ENCODE measurements at regions not wholly inside any gene's neighbourhood (a gene's known extent, or its start where the extent isn't known, plus 50 kb on each side); places are given as distances from the start of the nearest gene placed in this dataset.

DNA sequence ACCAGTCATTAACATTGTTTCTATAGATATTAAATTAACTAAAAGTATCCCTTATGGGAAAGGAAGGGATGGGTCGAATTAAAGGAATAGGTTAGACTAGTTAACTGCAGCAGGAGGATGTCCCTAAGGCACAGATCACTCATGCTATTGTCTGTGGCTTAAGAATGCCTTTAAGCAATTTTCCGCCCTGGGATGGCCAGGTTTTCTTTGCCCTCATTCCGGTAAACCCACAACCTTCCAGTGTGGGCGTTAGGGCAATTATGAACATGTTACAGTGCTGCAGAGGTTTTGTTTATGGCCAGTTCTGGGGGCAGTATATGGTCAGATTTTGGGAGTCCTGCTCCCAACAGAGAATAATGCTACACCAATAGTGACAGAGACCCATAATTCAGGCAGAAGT is 139.3 kb upstream of the CDK13 start:
- no peak overlapping the region for H2AFZ ChIP-seq (ENCODE audit: insufficient read depth, low read depth, low read length, poor library complexity, severe bottlenecking)
- H3K79me2 ChIP-seq (ENCODE audit: insufficient read depth, low read length): no peaks in the 10 kb centered on the region
- no peaks in the 10 kb centered on the region for H4K20me1 ChIP-seq (ENCODE audit: insufficient read depth, low read length)
- H3K36me3 Mint-ChIP-seq: no peaks in the 10 kb centered on the region
- H3K27me3 Mint-ChIP-seq (ENCODE audit: low read depth in 3 of 3): peaks cover 2 to 5% (median 4%) of the 10 kb centered on the region in 3 donors
- H3K9me3 Mint-ChIP-seq: no peaks in the 10 kb centered on the region
- no peaks in the 10 kb centered on the region for H3K36me3 ChIP-seq (replicated peaks in 1 of 2; ENCODE audit: control insufficient read depth in 1 of 2, insufficient read depth in 2 of 2, low read length in 2 of 2)
- H3K27ac ChIP-seq (ENCODE audit: low read depth in 1 of 2, low read length in 2 of 2): no peak overlapping the region
- H3K9me3 ChIP-seq (replicated peaks in 1 of 2; ENCODE audit: control insufficient read depth in 1 of 2, insufficient read depth in 1 of 2, low read length in 2 of 2): no peaks in the 10 kb centered on the region
- no peak for DNase-seq
- TF ChIP-seq, protein P1, sequence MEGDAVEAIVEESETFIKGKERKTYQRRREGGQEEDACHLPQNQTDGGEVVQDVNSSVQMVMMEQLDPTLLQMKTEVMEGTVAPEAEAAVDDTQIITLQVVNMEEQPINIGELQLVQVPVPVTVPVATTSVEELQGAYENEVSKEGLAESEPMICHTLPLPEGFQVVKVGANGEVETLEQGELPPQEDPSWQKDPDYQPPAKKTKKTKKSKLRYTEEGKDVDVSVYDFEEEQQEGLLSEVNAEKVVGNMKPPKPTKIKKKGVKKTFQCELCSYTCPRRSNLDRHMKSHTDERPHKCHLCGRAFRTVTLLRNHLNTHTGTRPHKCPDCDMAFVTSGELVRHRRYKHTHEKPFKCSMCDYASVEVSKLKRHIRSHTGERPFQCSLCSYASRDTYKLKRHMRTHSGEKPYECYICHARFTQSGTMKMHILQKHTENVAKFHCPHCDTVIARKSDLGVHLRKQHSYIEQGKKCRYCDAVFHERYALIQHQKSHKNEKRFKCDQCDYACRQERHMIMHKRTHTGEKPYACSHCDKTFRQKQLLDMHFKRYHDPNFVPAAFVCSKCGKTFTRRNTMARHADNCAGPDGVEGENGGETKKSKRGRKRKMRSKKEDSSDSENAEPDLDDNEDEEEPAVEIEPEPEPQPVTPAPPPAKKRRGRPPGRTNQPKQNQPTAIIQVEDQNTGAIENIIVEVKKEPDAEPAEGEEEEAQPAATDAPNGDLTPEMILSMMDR (IDR thresholded peaks at IDR 0.05): no peak
- 91% methylated on average over 4 of the region's 4 CpGs for WGBS (ENCODE audit: insufficient coverage)
- peaks cover 0 to 2% of the 10 kb centered on the region in 2 donors for H3K27me3 ChIP-seq (ENCODE audit: control insufficient read depth in 2 of 2, insufficient read depth in 2 of 2, low read length in 2 of 2)
- no peak overlapping the region for H3K9ac ChIP-seq (ENCODE audit: insufficient read depth, low read length, poor library complexity, severe bottlenecking)
- no peak overlapping the region for H3K4me3 ChIP-seq (replicated peaks in 1 of 3; ENCODE audit: low read depth in 2 of 3, low read length in 3 of 3)
- no peak overlapping the region for H3K4me3 Mint-ChIP-seq
- H3K4me1 Mint-ChIP-seq: no peaks in the 10 kb centered on the region
- H3K4me1 ChIP-seq (ENCODE audit: control insufficient read depth in 1 of 2, insufficient read depth in 2 of 2, low read length in 2 of 2): no peaks in the 10 kb centered on the region
- H3K4me2 ChIP-seq (replicated peaks; ENCODE audit: extremely low read depth, low read length, poor library complexity, severe bottlenecking): no peak overlapping the region
- intact Hi-C loops (cut with micrococcal nuclease): no loop called here
- no peak overlapping the region for H3K27ac Mint-ChIP-seq

DNA sequence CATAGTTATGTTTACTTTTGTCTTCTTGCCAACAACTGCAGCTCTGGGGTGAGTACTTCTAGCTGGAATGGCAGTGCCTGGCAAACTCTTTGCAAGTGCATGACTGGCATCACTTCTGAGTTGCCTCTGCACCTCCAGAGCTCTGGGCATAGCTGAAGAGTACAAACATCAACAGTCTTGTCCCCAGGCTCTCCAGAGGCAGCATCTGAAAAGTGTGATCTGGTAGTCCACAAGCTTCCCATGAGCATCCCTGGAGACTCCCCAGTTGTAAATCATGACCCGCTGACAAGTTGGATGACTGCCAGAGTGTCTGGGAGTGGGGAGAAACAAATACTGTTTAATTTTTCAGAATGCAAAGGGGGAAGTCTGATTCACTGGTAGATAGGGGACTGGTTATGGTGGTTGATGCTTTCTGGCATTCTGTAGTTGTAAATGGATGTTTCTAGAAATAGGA is 138.9 kb upstream of the CDK13 start:
- Mint-ChIP-seq H3K36me3 (no peaks in the 10 kb centered on the region), H3K27me3 (ENCODE audit: low read depth in 3 of 3) (peaks cover 2 to 5% (median 4%) of the 10 kb centered on the region in 3 donors), H3K4me3 (no peak overlapping the region), H3K27ac (no peak overlapping the region), H3K4me1 (no peaks in the 10 kb centered on the region), H3K9me3 (no peaks in the 10 kb centered on the region)
- Histone ChIP-seq H3K9me3 (replicated peaks in 1 of 2; ENCODE audit: control insufficient read depth in 1 of 2, insufficient read depth in 1 of 2, low read length in 2 of 2) (no peaks in the 10 kb centered on the region), H3K4me3 (replicated peaks in 1 of 3; ENCODE audit: low read depth in 2 of 3, low read length in 3 of 3) (no peak overlapping the region), H4K20me1 (ENCODE audit: insufficient read depth, low read length) (no peaks in the 10 kb centered on the region), H3K4me2 (replicated peaks; ENCODE audit: extremely low read depth, low read length, poor library complexity, severe bottlenecking) (no peak overlapping the region), H3K79me2 (ENCODE audit: insufficient read depth, low read length) (no peaks in the 10 kb centered on the region), H3K36me3 (replicated peaks in 1 of 2; ENCODE audit: control insufficient read depth in 1 of 2, insufficient read depth in 2 of 2, low read length in 2 of 2) (no peaks in the 10 kb centered on the region), H2AFZ (ENCODE audit: insufficient read depth, low read depth, low read length, poor library complexity, severe bottlenecking) (no peak overlapping the region), H3K27me3 (ENCODE audit: control insufficient read depth in 2 of 2, insufficient read depth in 2 of 2, low read length in 2 of 2) (peaks cover 0 to 2% of the 10 kb centered on the region in 2 donors), H3K9ac (ENCODE audit: insufficient read depth, low read length, poor library complexity, severe bottlenecking) (no peak overlapping the region), H3K27ac (ENCODE audit: low read depth in 1 of 2, low read length in 2 of 2) (no peak overlapping the region), H3K4me1 (ENCODE audit: control insufficient read depth in 1 of 2, insufficient read depth in 2 of 2, low read length in 2 of 2) (no peaks in the 10 kb centered on the region)
- intact Hi-C loops (cut with micrococcal nuclease): no loop called here
- TF ChIP-seq, protein P1 (IDR thresholded peaks at IDR 0.05): no peak
- WGBS (ENCODE audit: insufficient coverage): no CpG with 5 or more reads among the region's 1 CpG
- no peak for DNase-seq
